GM12892 (cell line): ENCODE measurements at regions not wholly inside any gene's neighbourhood (a gene's known extent, or its start where the extent isn't known, plus 50 kb on each side); places are given as distances from the start of the nearest gene placed in this dataset.

ENCODE experiments used
- POLR2A ChIP-seq: IDR thresholded peaks from 2 replicates; pipeline ENCODE4 v1.6.1; 2011; ENCODE audit warnings: low read depth, low read length, control low read depth
- POLR2AphosphoS5 ChIP-seq: IDR thresholded peaks from 2 replicates; pipeline ENCODE4 v1.6.1; 2011; ENCODE audit warnings: low read depth, low read length, control low read depth

GRCh38 chr10:81306971-81307782 is 567.8 kb upstream of the NRG3 start:
- TF ChIP-seq POLR2AphosphoS5 (no peak), POLR2A (no peak)
